ENCODE measurements at regions not wholly inside any gene's neighbourhood (a gene's known extent, or its start where the extent isn't known, plus 50 kb on each side); places are given as distances from the start of the nearest gene placed in this dataset.

- DNase-seq, result peak; percentile 72
Measured at GRCh38 chr9:36764364-36765076, 191.8 kb downstream of the MELK start.

GRCh38 chr9:36765077-36765390, 192.3 kb downstream of the MELK start:
- no peak for DNase-seq

GRCh38 chr9:36765468-36766341, 193.0 kb downstream of the MELK start:
- DNase-seq, result peak; percentile 98

- DNase-seq, result no peak
Measured at GRCh38 chr9:36768677-36769076, 196.0 kb downstream of the MELK start.

GRCh38 chr9:36770025-36770424, 197.3 kb downstream of the MELK start:
- DNase-seq, result no peak

GRCh38 chr9:36772449-36773403, 200.0 kb downstream of the MELK start:
- peak; percentile 65 for DNase-seq

- no peak for DNase-seq
Measured at GRCh38 chr9:36778682-36779081, 206.0 kb downstream of the MELK start.

- DNase-seq, result no peak
Measured at GRCh38 chr9:36779582-36779981, 206.9 kb downstream of the MELK start.

GRCh38 chr9:36780186-36780585, 207.5 kb downstream of the MELK start:
- no peak for DNase-seq

- DNase-seq, result no peak
Measured at GRCh38 chr9:36781533-36781932, 208.8 kb downstream of the MELK start.

All from NCI-H345 (cell line).